Dendritic cell treated with granulocyte-macrophage colony-stimulating factor and Interleukin-4, amounts not matched to agents 40 ng/mL and 50 ng/mL, for 4 days (primary cell): ENCODE measurements at regions not wholly inside any gene's neighbourhood (a gene's known extent, or its start where the extent isn't known, plus 50 kb on each side); places are given as distances from the start of the nearest gene placed in this dataset.
"Not testable (repeated sequence)": the region's sequence is repeated elsewhere in the genome, so short reads cannot be mapped to it uniquely, and the experiment has no call there.

Experiments used
- H3K27ac Mint-ChIP-seq: one replicate; pipeline ENCODE4 v1.8.0; 2022; ENCODE audit warnings: mild to moderate bottlenecking, mixed read lengths
- H3K27me3 Mint-ChIP-seq: one replicate; pipeline ENCODE4 v1.8.0; 2022; ENCODE audit warnings: mild to moderate bottlenecking, mixed read lengths
- H3K36me3 Mint-ChIP-seq: one replicate; pipeline ENCODE4 v1.8.0; 2022; ENCODE audit warnings: low read depth, mixed read lengths
- H3K4me1 Mint-ChIP-seq: one replicate; pipeline ENCODE4 v1.8.0; 2022; ENCODE audit warnings: low read depth, mixed read lengths
- H3K4me3 Mint-ChIP-seq: one replicate; pipeline ENCODE4 v1.8.0; 2022; ENCODE audit warnings: mild to moderate bottlenecking, moderate library complexity, mixed read lengths
- H3K9me3 Mint-ChIP-seq: one replicate; pipeline ENCODE4 v1.8.0; 2022; ENCODE audit warnings: mixed read lengths
- intact Hi-C: fragments of 100-400 bp; cut with micrococcal nuclease; formaldehyde crosslinking; loops from one replicate; pipeline ENCODE4 v1.15.0; 2022

GRCh38 chr4:129292194-129292593 lies 196.2 kb downstream of the C4orf33 start:
- H3K4me3 Mint-ChIP-seq, intact Hi-C loops, H3K36me3 Mint-ChIP-seq, H3K4me1 Mint-ChIP-seq, H3K9me3 Mint-ChIP-seq, H3K27ac Mint-ChIP-seq: not testable (repeated sequence)
- H3K27me3 Mint-ChIP-seq: peaks cover 34% of the 10 kb centered on the region

GRCh38 chr4:129314781-129315180 lies 218.8 kb downstream of the C4orf33 start:
- intact Hi-C loops: no loop called here
- no peaks in the 10 kb centered on the region for H3K36me3 Mint-ChIP-seq
- no peaks in the 10 kb centered on the region for H3K9me3 Mint-ChIP-seq
- H3K4me3 Mint-ChIP-seq: no peak overlapping the region
- H3K27ac Mint-ChIP-seq: no peak overlapping the region
- peaks cover 1% of the 10 kb centered on the region for H3K27me3 Mint-ChIP-seq
- peaks cover 10% of the 10 kb centered on the region for H3K4me1 Mint-ChIP-seq

GRCh38 chr4:129322920-129323319 lies 227.0 kb downstream of the C4orf33 start:
- no peaks in the 10 kb centered on the region for H3K9me3 Mint-ChIP-seq
- no peak overlapping the region for H3K27ac Mint-ChIP-seq
- no peak overlapping the region for H3K4me3 Mint-ChIP-seq
- peaks cover 2% of the 10 kb centered on the region for H3K27me3 Mint-ChIP-seq
- peaks cover 43% of the 10 kb centered on the region for H3K4me1 Mint-ChIP-seq
- H3K36me3 Mint-ChIP-seq: no peaks in the 10 kb centered on the region
- intact Hi-C loops: no loop called here

GRCh38 chr4:129323658-129324057 lies 227.7 kb downstream of the C4orf33 start:
- intact Hi-C loops: no loop called here
- Mint-ChIP-seq H3K4me3 (no peak overlapping the region), H3K27ac (no peak overlapping the region), H3K4me1 (peaks cover 50% of the 10 kb centered on the region), H3K36me3 (no peaks in the 10 kb centered on the region), H3K9me3 (no peaks in the 10 kb centered on the region), H3K27me3 (peaks cover 2% of the 10 kb centered on the region)

- H3K27ac Mint-ChIP-seq: peak overlapping the region; percentile 72
- no peaks in the 10 kb centered on the region for H3K9me3 Mint-ChIP-seq
- intact Hi-C loops: loop anchor here (5.0 kb wide), 1 partner anchor 230 kb away; the partner anchor contains the start of gene C4orf33
- H3K4me3 Mint-ChIP-seq: no peak overlapping the region
- H3K4me1 Mint-ChIP-seq: peaks cover 35% of the 10 kb centered on the region
- H3K36me3 Mint-ChIP-seq: no peaks in the 10 kb centered on the region
- H3K27me3 Mint-ChIP-seq: peaks cover 2% of the 10 kb centered on the region
Observed at GRCh38 chr4:129326571-129327460, 230.9 kb downstream of the C4orf33 start.

GRCh38 chr4:129327637-129328036 lies 231.7 kb downstream of the C4orf33 start:
- Mint-ChIP-seq H3K27ac (peak overlapping the region; percentile 72), H3K4me1 (peaks cover 35% of the 10 kb centered on the region), H3K9me3 (no peaks in the 10 kb centered on the region), H3K27me3 (peaks cover 2% of the 10 kb centered on the region), H3K36me3 (no peaks in the 10 kb centered on the region), H3K4me3 (no peak overlapping the region)
- intact Hi-C loops: loop anchor here (5.0 kb wide), 1 partner anchor 230 kb away; the partner anchor contains the start of gene C4orf33

GRCh38 chr4:129328162-129328561 lies 232.2 kb downstream of the C4orf33 start:
- H3K4me1 Mint-ChIP-seq: peaks cover 35% of the 10 kb centered on the region
- H3K27me3 Mint-ChIP-seq: peaks cover 2% of the 10 kb centered on the region
- no peak overlapping the region for H3K4me3 Mint-ChIP-seq
- intact Hi-C loops: loop anchor here (5.0 kb wide), 1 partner anchor 231 kb away; the partner anchor contains the start of gene C4orf33
- no peaks in the 10 kb centered on the region for H3K36me3 Mint-ChIP-seq
- H3K9me3 Mint-ChIP-seq: no peaks in the 10 kb centered on the region
- peak overlapping the region; percentile 75 for H3K27ac Mint-ChIP-seq

- Mint-ChIP-seq H3K4me3 (no peak overlapping the region), H3K9me3 (peaks cover 6% of the 10 kb centered on the region), H3K4me1 (peaks cover 24% of the 10 kb centered on the region), H3K27me3 (peaks cover 1% of the 10 kb centered on the region), H3K36me3 (no peaks in the 10 kb centered on the region), H3K27ac (no peak overlapping the region)
- intact Hi-C loops: no loop called here
Observed at GRCh38 chr4:129334136-129334535, 238.2 kb downstream of the C4orf33 start.

GRCh38 chr4:129335276-129335675 lies 239.3 kb downstream of the C4orf33 start:
- H3K9me3 Mint-ChIP-seq: peaks cover 9% of the 10 kb centered on the region
- peaks cover 1% of the 10 kb centered on the region for H3K27me3 Mint-ChIP-seq
- H3K27ac Mint-ChIP-seq: no peak overlapping the region
- peaks cover 24% of the 10 kb centered on the region for H3K4me1 Mint-ChIP-seq
- H3K4me3 Mint-ChIP-seq: no peak overlapping the region
- H3K36me3 Mint-ChIP-seq: no peaks in the 10 kb centered on the region
- intact Hi-C loops: no loop called here

- no peaks in the 10 kb centered on the region for H3K36me3 Mint-ChIP-seq
- peaks cover 1% of the 10 kb centered on the region for H3K27me3 Mint-ChIP-seq
- H3K27ac Mint-ChIP-seq: no peak overlapping the region
- peaks cover 9% of the 10 kb centered on the region for H3K9me3 Mint-ChIP-seq
- intact Hi-C loops: no loop called here
- H3K4me1 Mint-ChIP-seq: peaks cover 19% of the 10 kb centered on the region
- no peak overlapping the region for H3K4me3 Mint-ChIP-seq
Observed at GRCh38 chr4:129335818-129336217, 239.9 kb downstream of the C4orf33 start.

GRCh38 chr4:129336457-129337227 lies 240.7 kb downstream of the C4orf33 start:
- Mint-ChIP-seq H3K36me3 (no peaks in the 10 kb centered on the region), H3K9me3 (peaks cover 9% of the 10 kb centered on the region), H3K4me1 (peaks cover 18% of the 10 kb centered on the region), H3K27ac (no peak overlapping the region), H3K4me3 (no peak overlapping the region), H3K27me3 (peaks cover 1% of the 10 kb centered on the region)
- intact Hi-C loops: no loop called here

GRCh38 chr4:129337228-129337620 lies 241.3 kb downstream of the C4orf33 start:
- peaks cover 9% of the 10 kb centered on the region for H3K9me3 Mint-ChIP-seq
- H3K4me3 Mint-ChIP-seq: no peak overlapping the region
- no peaks in the 10 kb centered on the region for H3K36me3 Mint-ChIP-seq
- peaks cover 21% of the 10 kb centered on the region for H3K4me1 Mint-ChIP-seq
- H3K27me3 Mint-ChIP-seq: peaks cover 1% of the 10 kb centered on the region
- intact Hi-C loops: no loop called here
- no peak overlapping the region for H3K27ac Mint-ChIP-seq

- H3K4me1 Mint-ChIP-seq: peaks cover 34% of the 10 kb centered on the region
- peaks cover 9% of the 10 kb centered on the region for H3K9me3 Mint-ChIP-seq
- peak overlapping the region; percentile 42 for H3K4me3 Mint-ChIP-seq
- no peaks in the 10 kb centered on the region for H3K27me3 Mint-ChIP-seq
- intact Hi-C loops: loop anchor here (10.0 kb wide), 1 partner anchor 192 kb away; no protein-coding TSS in a partner anchor
- no peaks in the 10 kb centered on the region for H3K36me3 Mint-ChIP-seq
- peak overlapping the region; percentile 30 for H3K27ac Mint-ChIP-seq
Observed at GRCh38 chr4:129342819-129343408, 247.0 kb downstream of the C4orf33 start.

- peaks cover 4% of the 10 kb centered on the region for H3K9me3 Mint-ChIP-seq
- no peak overlapping the region for H3K4me3 Mint-ChIP-seq
- no peak overlapping the region for H3K27ac Mint-ChIP-seq
- intact Hi-C loops: loop anchor here (10.0 kb wide), 1 partner anchor 191 kb away; no protein-coding TSS in a partner anchor
- H3K4me1 Mint-ChIP-seq: peaks cover 25% of the 10 kb centered on the region
- no peaks in the 10 kb centered on the region for H3K27me3 Mint-ChIP-seq
- no peaks in the 10 kb centered on the region for H3K36me3 Mint-ChIP-seq
Observed at GRCh38 chr4:129344058-129344457, 248.1 kb downstream of the C4orf33 start.
